ENCODE measurements at regions not wholly inside any gene's neighbourhood (a gene's known extent, or its start where the extent isn't known, plus 50 kb on each side); places are given as distances from the start of the nearest gene placed in this dataset.

- DNase-seq (ENCODE audit: low spot score), result peak; percentile 35
Observed at GRCh38 chr6:11358904-11359830, 126.7 kb upstream of the NEDD9 start.

DNA sequence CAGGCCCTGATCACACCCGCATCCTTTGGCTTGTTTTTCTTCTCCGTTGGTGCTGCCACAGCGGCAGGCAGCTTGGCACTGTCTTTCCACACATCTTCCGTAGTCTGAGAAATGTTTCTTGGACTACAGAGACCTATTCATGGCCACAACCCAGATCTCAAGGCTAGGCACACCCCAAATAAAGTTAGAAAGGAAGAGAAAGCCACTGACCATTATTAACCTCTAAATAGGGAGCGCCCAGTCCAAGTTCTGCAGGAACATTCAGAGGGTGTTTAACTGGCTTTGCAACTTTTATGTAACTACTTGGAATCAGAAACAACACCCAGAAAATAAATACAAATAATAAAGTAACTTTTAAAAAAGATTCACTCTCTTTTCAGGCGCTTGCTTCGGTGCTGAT is 124.8 kb upstream of the NEDD9 start:
- DNase-seq (ENCODE audit: low spot score), result no peak

GRCh38 chr6:11356404-11357155 is 124.1 kb upstream of the NEDD9 start:
- no peak for DNase-seq (ENCODE audit: low spot score)

- peak; percentile 83 for DNase-seq (ENCODE audit: low spot score)
Observed at GRCh38 chr6:11353921-11354389, 121.5 kb upstream of the NEDD9 start.

DNA sequence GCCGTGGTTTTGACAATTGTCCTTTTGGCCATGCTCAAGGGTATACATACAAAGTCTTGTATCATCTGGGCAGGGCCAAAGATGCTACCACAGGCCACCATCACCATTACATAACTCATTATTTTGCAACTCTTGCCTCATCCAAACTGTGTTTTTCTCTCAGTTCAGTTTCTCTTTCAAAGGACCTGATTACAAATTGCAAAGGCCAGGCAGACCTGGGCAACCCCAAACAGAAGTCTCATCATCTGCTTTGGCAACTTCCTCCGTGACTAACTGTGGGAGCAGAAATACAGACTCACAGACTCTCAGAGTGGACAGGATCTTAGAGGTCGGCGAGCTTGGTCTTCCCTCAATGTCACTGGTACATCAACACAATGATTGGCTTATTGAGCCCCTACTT is 117.8 kb upstream of the NEDD9 start:
- no peak for DNase-seq (ENCODE audit: low spot score)

DNA sequence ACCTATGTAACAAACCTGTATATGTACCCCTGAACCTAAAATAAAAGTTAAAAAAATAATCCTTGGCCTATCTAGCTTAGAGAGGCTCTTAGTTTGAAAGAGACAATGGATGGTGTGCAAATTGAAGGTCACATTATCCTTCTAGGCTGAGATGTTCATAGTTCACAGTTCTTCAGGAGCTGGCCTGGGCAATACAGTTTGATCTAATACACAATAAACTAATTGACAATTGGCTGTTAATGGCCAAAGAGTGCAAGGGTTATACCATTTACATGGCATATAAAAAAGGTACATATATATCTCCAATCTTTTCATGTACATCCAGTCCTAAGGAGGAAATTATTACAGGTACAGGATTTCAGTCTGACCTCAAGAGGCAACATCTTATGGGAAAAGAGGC is 117.4 kb upstream of the NEDD9 start:
- no peak for DNase-seq (ENCODE audit: low spot score)

DNA sequence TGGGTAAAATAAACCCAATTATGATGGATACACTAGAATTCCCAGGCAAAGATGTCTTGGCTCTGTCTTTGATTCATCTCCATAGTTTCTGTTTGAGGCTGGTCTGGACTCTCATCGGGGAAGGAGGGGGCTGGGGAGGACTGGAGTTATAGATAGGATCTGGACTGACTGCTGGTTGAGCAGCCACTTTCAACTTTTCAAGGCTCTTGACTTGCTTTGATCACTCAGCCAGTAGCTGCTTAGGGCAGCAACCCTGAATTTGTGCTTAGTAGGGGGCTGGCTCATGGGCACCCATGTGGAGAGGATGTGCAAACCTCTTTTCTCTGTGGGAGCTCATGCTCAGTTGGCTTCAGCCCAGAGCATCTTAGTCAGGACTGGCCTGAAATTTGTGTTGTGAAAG is 114.0 kb upstream of the NEDD9 start:
- no peak for DNase-seq (ENCODE audit: low spot score)

- DNase-seq (ENCODE audit: low spot score), result no peak
Observed at GRCh38 chr6:11345536-11345935, 113.1 kb upstream of the NEDD9 start.

DNA sequence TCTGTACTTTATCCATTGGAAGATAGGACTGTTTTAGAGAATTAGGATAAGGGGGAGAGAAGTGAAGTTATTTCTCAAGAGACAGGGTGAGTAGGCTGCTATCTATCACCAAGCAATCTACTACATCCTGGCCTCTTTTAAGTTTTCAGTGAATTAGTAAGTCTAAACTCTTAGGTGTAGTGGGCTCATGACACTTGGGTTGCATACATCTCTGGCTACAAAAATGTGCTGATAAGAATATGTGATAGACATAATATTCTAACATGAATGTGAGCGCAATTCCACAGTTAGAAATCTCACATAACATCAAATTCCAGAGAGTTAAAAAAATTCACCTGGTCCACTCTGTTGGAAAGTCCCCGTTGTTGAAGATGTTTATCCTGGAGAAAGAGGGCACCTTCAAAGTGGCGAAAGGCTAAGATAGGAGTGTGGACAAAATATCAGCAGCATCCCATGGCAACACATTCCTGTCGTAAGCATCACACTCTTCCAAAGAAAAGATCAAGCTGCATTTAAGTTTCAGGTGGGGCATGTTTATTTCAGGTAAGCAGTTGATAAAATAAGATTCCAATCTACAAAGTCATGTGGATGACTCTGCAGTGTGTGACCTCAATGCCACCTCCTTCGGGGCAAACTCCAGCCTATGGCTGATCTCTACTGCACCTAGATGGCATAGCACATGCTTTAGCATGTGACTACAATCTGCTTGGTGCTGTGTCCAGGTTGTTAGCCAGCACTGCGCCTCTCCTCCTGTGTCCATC is 111.7 kb upstream of the NEDD9 start:
- no peak for DNase-seq (ENCODE audit: low spot score)

DNA sequence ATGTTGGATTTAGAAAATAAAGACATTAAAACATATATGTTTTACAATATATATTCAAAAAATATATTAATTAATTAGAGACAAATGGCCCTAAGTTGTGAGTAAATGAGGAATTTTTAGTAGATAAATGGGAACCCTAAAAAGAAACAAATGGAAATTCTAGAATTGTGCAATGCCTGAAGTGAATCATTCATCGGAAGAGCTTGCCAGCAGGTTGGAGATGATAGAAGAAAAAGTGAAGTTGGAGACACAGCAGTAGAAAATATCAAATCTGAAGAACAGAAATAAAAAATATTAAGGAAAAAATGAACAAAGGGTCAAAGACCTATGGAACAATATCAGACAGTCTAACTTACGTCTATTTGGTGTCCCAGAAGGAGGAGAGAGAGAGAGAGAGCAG is 109.4 kb upstream of the NEDD9 start:
- DNase-seq (ENCODE audit: low spot score), result no peak

GRCh38 chr6:11341303-11341702 is 108.8 kb upstream of the NEDD9 start:
- DNase-seq (ENCODE audit: low spot score), result no peak

GRCh38 chr6:11339380-11339779 is 106.9 kb upstream of the NEDD9 start:
- DNase-seq (ENCODE audit: low spot score), result no peak

DNA sequence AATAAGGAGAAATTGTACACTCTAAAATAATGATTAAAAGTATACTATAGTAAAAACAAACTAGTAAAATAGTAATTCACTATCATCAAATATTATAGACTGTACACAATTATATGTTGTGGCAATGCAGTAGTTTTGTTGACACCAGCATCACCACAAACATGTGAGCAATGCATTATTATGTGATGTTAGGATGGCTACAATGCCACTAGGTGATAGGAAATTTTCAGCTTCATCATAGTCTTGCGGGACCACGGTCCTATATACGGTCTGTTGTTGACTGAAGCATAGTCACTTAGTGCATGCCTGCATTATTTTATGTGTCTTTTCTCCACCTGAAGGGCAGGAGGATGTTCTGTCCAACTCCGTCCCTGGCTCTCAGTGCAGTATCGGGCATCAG is 104.8 kb upstream of the NEDD9 start:
- no peak for DNase-seq (ENCODE audit: low spot score)

GRCh38 chr6:11335826-11336225 is 103.4 kb upstream of the NEDD9 start:
- DNase-seq (ENCODE audit: low spot score), result no peak

GRCh38 chr6:11333132-11333849 is 100.8 kb upstream of the NEDD9 start:
- no peak for DNase-seq (ENCODE audit: low spot score)

DNA sequence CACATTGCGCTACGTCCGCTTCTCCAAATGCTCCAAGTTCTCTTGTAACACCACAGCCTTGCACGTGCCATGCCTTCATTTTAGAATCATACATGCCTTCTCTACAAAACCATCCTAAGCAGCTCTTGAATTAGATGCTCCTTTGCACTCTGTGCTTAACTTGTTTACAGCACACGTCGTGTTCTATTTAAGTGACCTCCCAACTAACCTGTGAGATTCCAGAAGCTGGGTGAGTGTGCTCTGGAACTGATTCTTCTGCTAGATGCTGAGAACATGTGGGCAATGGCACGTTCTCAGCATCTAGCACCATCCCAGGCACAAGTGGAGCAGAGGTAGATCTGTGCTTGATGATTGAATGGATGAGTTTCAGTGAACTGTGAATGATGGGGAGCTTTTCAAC is 100.0 kb upstream of the NEDD9 start:
- DNase-seq (ENCODE audit: low spot score), result no peak

GRCh38 chr6:11331111-11331510 is 98.6 kb upstream of the NEDD9 start:
- DNase-seq (ENCODE audit: low spot score), result no peak

GRCh38 chr6:11330413-11330760 is 97.9 kb upstream of the NEDD9 start:
- DNase-seq (ENCODE audit: low spot score), result no peak

- no peak for DNase-seq (ENCODE audit: low spot score)
Observed at GRCh38 chr6:11329726-11330412, 97.4 kb upstream of the NEDD9 start.

DNA sequence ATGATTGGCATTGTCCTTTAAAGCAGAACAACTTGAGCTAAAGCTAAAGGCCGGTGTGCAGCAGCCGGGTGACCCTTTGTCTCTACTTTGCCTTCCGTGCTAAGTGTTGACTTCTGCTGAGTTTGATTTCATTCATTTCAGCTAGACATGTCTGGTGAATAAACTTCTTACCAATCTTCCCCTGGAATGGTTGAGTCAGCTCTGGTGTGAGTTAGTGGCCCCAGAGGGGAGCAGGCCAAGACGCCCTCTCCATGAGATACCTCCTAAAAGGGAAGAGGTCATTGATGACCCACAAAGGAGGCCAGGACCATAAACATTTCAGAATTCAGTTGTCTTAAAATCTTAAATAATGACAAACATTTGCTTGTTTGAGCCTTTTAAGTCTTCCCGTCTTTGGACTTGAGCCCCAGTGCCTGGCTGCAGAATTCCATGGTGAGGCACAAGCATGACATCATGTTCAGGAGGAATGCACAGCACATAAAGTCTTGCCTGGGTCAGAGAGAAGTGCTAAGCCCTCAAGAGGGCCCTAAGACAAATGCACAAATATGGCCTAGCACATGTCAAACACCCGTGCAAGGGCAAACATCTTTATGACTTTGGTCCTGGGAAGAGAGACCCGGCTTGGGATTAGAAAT is 96.3 kb upstream of the NEDD9 start:
- DNase-seq (ENCODE audit: low spot score), result peak; percentile 40

DNA sequence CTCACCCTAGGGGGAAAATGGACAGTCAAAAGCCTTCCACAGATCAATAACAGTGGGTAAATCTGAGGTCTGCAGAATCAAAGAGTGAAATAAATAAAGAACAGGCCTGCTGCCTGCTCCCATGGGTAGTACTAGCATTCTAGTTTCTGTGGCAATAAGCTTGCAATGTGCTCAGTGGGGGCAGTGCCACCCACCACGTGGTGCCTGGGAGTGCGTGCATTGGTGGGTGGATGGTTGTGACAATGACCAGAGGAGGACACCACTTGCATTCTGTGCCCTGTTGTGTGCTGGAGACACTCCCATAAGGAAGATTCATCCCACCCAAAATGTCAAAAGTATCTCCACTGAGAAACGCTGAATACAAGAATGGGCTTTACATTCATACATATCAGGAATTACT is 95.5 kb upstream of the NEDD9 start:
- DNase-seq (ENCODE audit: low spot score), result no peak

All from hepatic stellate cell (primary cell).